H9 (cell line): ENCODE measurements at regions not wholly inside any gene's neighbourhood (a gene's known extent, or its start where the extent isn't known, plus 50 kb on each side); places are given as distances from the start of the nearest gene placed in this dataset.
A peak's percentile ranks its signal among the peaks of the same experiment; 100 is the strongest.

ENCODE experiments used
- DNase-seq: peaks from one replicate; pipeline ENCODE4 v3.0.0-alpha.2; 2017
- H2AFZ ChIP-seq: one replicate; pipeline ENCODE4 v1.6.1; 2013; ENCODE audit warnings: mild to moderate bottlenecking, low read length, control low read depth, moderate library complexity
- H2AK5ac ChIP-seq: 2 replicates; pipeline ENCODE4 v1.6.1; 2013; ENCODE audit warnings: low read length, control low read depth, mixed read lengths; ENCODE audit not compliant: insufficient read length
- H2BK120ac ChIP-seq: one replicate; pipeline ENCODE4 v1.6.1; 2013; ENCODE audit warnings: low read depth, mild to moderate bottlenecking, low read length, control low read depth, inconsistent platforms; ENCODE audit not compliant: poor library complexity, severe bottlenecking
- H2BK12ac ChIP-seq: 2 replicates; pipeline ENCODE4 v1.6.1; 2013; ENCODE audit warnings: low read length, control low read depth, mixed read lengths, low read depth; ENCODE audit not compliant: insufficient read length
- H2BK15ac ChIP-seq: 2 replicates; pipeline ENCODE4 v1.6.1; 2013; ENCODE audit warnings: low read depth, low read length, control low read depth
- H2BK20ac ChIP-seq: one replicate; pipeline ENCODE4 v1.6.1; 2013; ENCODE audit warnings: low read depth, mild to moderate bottlenecking, low read length, control low read depth, inconsistent platforms; ENCODE audit not compliant: poor library complexity, severe bottlenecking
- H2BK5ac ChIP-seq: 2 replicates; pipeline ENCODE4 v1.6.1; 2013; ENCODE audit warnings: low read length, control low read depth, mixed read lengths; ENCODE audit not compliant: insufficient read length
- H3K14ac ChIP-seq: 2 replicates; pipeline ENCODE4 v1.6.1; 2013; ENCODE audit warnings: low read length, control low read depth; ENCODE audit not compliant: insufficient read depth
- H3K18ac ChIP-seq: 2 replicates; pipeline ENCODE4 v1.6.1; 2013; ENCODE audit warnings: low read depth, mild to moderate bottlenecking, mixed read lengths, low read length, control low read depth; ENCODE audit not compliant: insufficient read length
- H3K23ac ChIP-seq: 2 replicates; pipeline ENCODE4 v1.6.1; 2013; ENCODE audit warnings: low read length, control low read depth, mixed read lengths, low read depth; ENCODE audit not compliant: insufficient read length
- H3K23me2 ChIP-seq: 2 replicates; pipeline ENCODE4 v1.6.1; 2013; ENCODE audit warnings: low read depth, mild to moderate bottlenecking, mixed read lengths, low read length, control low read depth; ENCODE audit not compliant: insufficient read length, poor library complexity, severe bottlenecking
- H3K27ac ChIP-seq: 2 replicates; pipeline ENCODE4 v1.5.1; 2013; ENCODE audit warnings: low read length, control low read depth, mixed read lengths, low read depth; ENCODE audit not compliant: insufficient read length
- H3K27me3 ChIP-seq: 2 replicates; pipeline ENCODE4 v1.6.1; 2013; ENCODE audit warnings: low read length, control low read depth, inconsistent platforms; ENCODE audit not compliant: insufficient read depth
- H3K4ac ChIP-seq: 2 replicates; pipeline ENCODE4 v1.6.1; 2013; ENCODE audit warnings: low read depth, mild to moderate bottlenecking, control low read depth, inconsistent platforms, low read length, moderate library complexity
- H3K4me1 ChIP-seq: 2 replicates; pipeline ENCODE4 v1.6.1; 2013; ENCODE audit warnings: low read length, control low read depth, inconsistent platforms; ENCODE audit not compliant: insufficient read depth
- H3K4me2 ChIP-seq: 2 replicates; pipeline ENCODE4 v1.6.1; 2013; ENCODE audit warnings: low read length, control low read depth, mixed read lengths; ENCODE audit not compliant: insufficient read length, insufficient read depth
- H3K56ac ChIP-seq: 2 replicates; pipeline ENCODE4 v1.6.1; 2013; ENCODE audit warnings: low read depth, mild to moderate bottlenecking, mixed read lengths, low read length, control low read depth; ENCODE audit not compliant: insufficient read length
- H3K79me1 ChIP-seq: 2 replicates; pipeline ENCODE4 v1.6.1; 2013; ENCODE audit warnings: low read depth, mild to moderate bottlenecking, moderate library complexity, low read length, control low read depth, inconsistent platforms; ENCODE audit not compliant: insufficient read depth, poor library complexity, severe bottlenecking
- H3K79me2 ChIP-seq: 2 replicates; pipeline ENCODE4 v1.6.1; 2013; ENCODE audit warnings: low read length, control low read depth, inconsistent platforms; ENCODE audit not compliant: insufficient read depth
- H3K9ac ChIP-seq: 2 replicates; pipeline ENCODE4 v1.6.1; 2013; ENCODE audit warnings: low read length, control low read depth, mixed read lengths; ENCODE audit not compliant: insufficient read length; ENCODE audit errors: extremely low read depth
- H3K9me3 ChIP-seq: one replicate; pipeline ENCODE4 v1.6.1; 2013; ENCODE audit warnings: low read depth, low read length, inconsistent platforms; ENCODE audit not compliant: control insufficient read depth
- H3T11ph ChIP-seq: one replicate; pipeline ENCODE4 v1.6.1; 2013; ENCODE audit warnings: mild to moderate bottlenecking, low read length, control low read depth, inconsistent platforms
- H4K20me1 ChIP-seq: one replicate; pipeline ENCODE4 v1.6.1; 2013; ENCODE audit not compliant: control insufficient read depth, insufficient read length, insufficient read depth
- H4K5ac ChIP-seq: 2 replicates; pipeline ENCODE4 v1.6.1; 2013; ENCODE audit warnings: low read depth, mild to moderate bottlenecking, mixed read lengths, low read length, control low read depth; ENCODE audit not compliant: insufficient read length
- H4K8ac ChIP-seq: replicated peaks from 2 replicates; pipeline ENCODE4 v1.6.1; 2013; ENCODE audit warnings: low read length, control low read depth, mixed read lengths, low read depth; ENCODE audit not compliant: insufficient read length
- H4K91ac ChIP-seq: 2 replicates; pipeline ENCODE4 v1.6.1; 2013; ENCODE audit warnings: low read depth, mild to moderate bottlenecking, moderate library complexity, mixed read lengths, low read length, control low read depth; ENCODE audit not compliant: insufficient read length
- H3K27ac Mint-ChIP-seq, 3 experiments: 2 replicates in 2 of 3; 3 replicates in 1 of 3; pipeline ENCODE4 v1.8.0; 2020 to 2021; ENCODE audit warnings: mixed read lengths in 3 of 3, mild to moderate bottlenecking in 1 of 3, moderate library complexity in 1 of 3
- H3K27me3 Mint-ChIP-seq: 2 replicates; pipeline ENCODE4 v1.8.0; 2021; ENCODE audit warnings: low read depth, mild to moderate bottlenecking, moderate library complexity, mixed read lengths
- H3K36me3 Mint-ChIP-seq, 3 experiments: 2 replicates in 2 of 3; 3 replicates in 1 of 3; pipeline ENCODE4 v1.8.0; 2020 to 2021; ENCODE audit warnings: low read depth in 3 of 3, mixed read lengths in 3 of 3; ENCODE audit not compliant: insufficient read depth in 1 of 3
- H3K4me1 Mint-ChIP-seq, 2 experiments: 2 replicates each; pipeline ENCODE4 v1.8.0; 2020; ENCODE audit warnings: mixed read lengths in 2 of 2
- H3K4me3 Mint-ChIP-seq, 2 experiments: 2 replicates in 1 of 2; 3 replicates in 1 of 2; pipeline ENCODE4 v1.8.0; 2020 to 2021; ENCODE audit warnings: mild to moderate bottlenecking in 2 of 2, mixed read lengths in 2 of 2, moderate library complexity in 1 of 2
- H3K9me3 Mint-ChIP-seq, 2 experiments: 2 replicates in 1 of 2; 3 replicates in 1 of 2; pipeline ENCODE4 v1.8.0; 2020; ENCODE audit warnings: mild to moderate bottlenecking in 2 of 2, mixed read lengths in 2 of 2, moderate library complexity in 1 of 2
- WGBS: extraction: QIAGEN DNeasy Blood & Tissue Kit; methylation state at CpG from one replicate; pipeline ENCODE4 v1.1.7; 2013; ENCODE audit warnings: missing lambda C conversion rate, low lambda C conversion rate, mixed read lengths; ENCODE audit not compliant: insufficient read length; ENCODE audit errors: extremely low coverage; 5-methylcytosine and 5-hydroxymethylcytosine counted together
- TF ChIP-seq, protein P1 (sequence below): fragments of 200-600 bp; sonication (generic); conservative IDR thresholded peaks from 3 replicates; pipeline ENCODE4 v1.8.0; 2021; ENCODE audit warnings: antibody characterized with exemption, mild to moderate bottlenecking

DNA sequence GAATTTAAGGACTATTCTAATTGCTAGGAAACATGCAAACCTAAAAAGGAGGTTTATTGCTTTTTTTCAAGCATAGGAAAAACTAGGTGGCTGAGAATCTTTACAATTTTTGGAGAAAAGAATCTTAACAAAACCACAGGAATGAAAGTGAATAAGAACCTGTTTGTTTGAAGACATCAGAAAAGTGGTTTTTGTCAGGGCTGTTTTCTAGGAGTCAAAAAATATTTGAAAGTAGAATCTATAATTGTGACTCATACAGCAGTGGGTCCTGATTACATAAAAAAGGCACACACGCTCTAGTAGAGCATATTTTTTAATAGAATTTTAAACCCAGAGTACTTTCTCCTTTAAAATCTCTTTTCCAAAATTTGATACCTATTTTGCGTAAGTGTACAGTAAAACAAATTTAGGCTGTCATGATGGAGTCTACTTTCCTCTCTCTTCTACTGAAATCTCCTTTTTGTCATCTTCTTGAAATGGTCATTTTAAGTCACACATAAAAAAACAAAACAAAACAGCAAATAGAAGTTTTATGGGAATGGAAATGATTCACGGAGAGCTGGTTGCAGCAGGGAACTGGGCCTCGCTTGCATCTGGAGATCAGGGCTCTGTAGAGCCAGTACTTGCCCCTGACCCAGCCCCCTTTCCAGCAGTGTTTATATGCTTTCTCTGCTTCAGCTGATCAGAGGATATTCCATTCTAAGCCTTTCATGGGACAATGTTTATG, 59.1 kb upstream of the PELI1 start:
- Histone ChIP-seq H2BK15ac (no peak overlapping the region), H4K91ac (no peak overlapping the region), H3K4me1 (peaks cover 4% of the 10 kb centered on the region; the same call in 1 of the 2 replicates), H3K9ac (no peak overlapping the region), H3T11ph (no peak overlapping the region), H3K27me3 (no peaks in the 10 kb centered on the region), H2AK5ac (no peak overlapping the region), H3K79me2 (no peaks in the 10 kb centered on the region), H3K4me2 (no peak overlapping the region), H3K9me3 (no peaks in the 10 kb centered on the region), H2AFZ (no peak overlapping the region), H3K18ac (no peak overlapping the region), H3K23ac (no peak overlapping the region), H3K56ac (no peak overlapping the region), H2BK20ac (no peak overlapping the region), H3K27ac (no peak overlapping the region), H4K8ac (no peak overlapping the region), H2BK120ac (no peak overlapping the region), H4K20me1 (no peaks in the 10 kb centered on the region), H3K4ac (no peak overlapping the region), H2BK5ac (no peak overlapping the region), H2BK12ac (no peak overlapping the region), H4K5ac (no peak overlapping the region), H3K14ac (no peak overlapping the region), H3K23me2 (no peaks in the 10 kb centered on the region), H3K79me1 (no peaks in the 10 kb centered on the region)
- no peaks in the 10 kb centered on the region for H3K36me3 Mint-ChIP-seq
- no peak overlapping the region; a peak in 1 of 5 replicates for H3K4me3 Mint-ChIP-seq
- DNase-seq: no peak
- peaks cover 16% of the 10 kb centered on the region in 2 experiments for H3K4me1 Mint-ChIP-seq
- WGBS: no CpG with 5 or more reads among the region's 4 CpGs
- no peaks in the 10 kb centered on the region; a peak in 1 of 5 replicates for H3K9me3 Mint-ChIP-seq
- no peaks in the 10 kb centered on the region; the same call in 1 of the 2 replicates for H3K27me3 Mint-ChIP-seq
- TF ChIP-seq, protein P1, sequence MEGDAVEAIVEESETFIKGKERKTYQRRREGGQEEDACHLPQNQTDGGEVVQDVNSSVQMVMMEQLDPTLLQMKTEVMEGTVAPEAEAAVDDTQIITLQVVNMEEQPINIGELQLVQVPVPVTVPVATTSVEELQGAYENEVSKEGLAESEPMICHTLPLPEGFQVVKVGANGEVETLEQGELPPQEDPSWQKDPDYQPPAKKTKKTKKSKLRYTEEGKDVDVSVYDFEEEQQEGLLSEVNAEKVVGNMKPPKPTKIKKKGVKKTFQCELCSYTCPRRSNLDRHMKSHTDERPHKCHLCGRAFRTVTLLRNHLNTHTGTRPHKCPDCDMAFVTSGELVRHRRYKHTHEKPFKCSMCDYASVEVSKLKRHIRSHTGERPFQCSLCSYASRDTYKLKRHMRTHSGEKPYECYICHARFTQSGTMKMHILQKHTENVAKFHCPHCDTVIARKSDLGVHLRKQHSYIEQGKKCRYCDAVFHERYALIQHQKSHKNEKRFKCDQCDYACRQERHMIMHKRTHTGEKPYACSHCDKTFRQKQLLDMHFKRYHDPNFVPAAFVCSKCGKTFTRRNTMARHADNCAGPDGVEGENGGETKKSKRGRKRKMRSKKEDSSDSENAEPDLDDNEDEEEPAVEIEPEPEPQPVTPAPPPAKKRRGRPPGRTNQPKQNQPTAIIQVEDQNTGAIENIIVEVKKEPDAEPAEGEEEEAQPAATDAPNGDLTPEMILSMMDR: no peak
- H3K27ac Mint-ChIP-seq: peak overlapping the region; percentile 11 to 80 (median 26); a peak in 4 of 7 replicates
